ENCODE measurements at regions not wholly inside any gene's neighbourhood (a gene's known extent, or its start where the extent isn't known, plus 50 kb on each side); places are given as distances from the start of the nearest gene placed in this dataset.
"Not testable (repeated sequence)": the region's sequence is repeated elsewhere in the genome, so short reads cannot be mapped to it uniquely, and the experiment has no call there.

GRCh38 chr19:27846944-27847343, 1366.0 kb downstream of the UQCRFS1 start:
- H3K36me3 ChIP-seq (ENCODE audit: insufficient read depth, low read length): no peaks in the 10 kb centered on the region
- H3K9ac ChIP-seq (ENCODE audit: low read depth, low read length): no peak overlapping the region
- no peak overlapping the region for H3K4me2 ChIP-seq (ENCODE audit: low read length)
- H3K27me3 ChIP-seq (ENCODE audit: control insufficient read depth, insufficient read depth, low read length): no peaks in the 10 kb centered on the region
- no peaks in the 10 kb centered on the region for H3K4me1 ChIP-seq (ENCODE audit: control insufficient read depth, insufficient read depth, low read length)
- H3K4me3 ChIP-seq (ENCODE audit: low read length): no peak overlapping the region
- H3K9me3 ChIP-seq (replicated peaks; ENCODE audit: low read length): no peaks in the 10 kb centered on the region

GRCh38 chr19:27844261-27844660, 1368.7 kb downstream of the UQCRFS1 start:
- no peaks in the 10 kb centered on the region for H3K4me1 ChIP-seq (ENCODE audit: control insufficient read depth, insufficient read depth, low read length)
- H3K9me3 ChIP-seq (replicated peaks; ENCODE audit: low read length): no peaks in the 10 kb centered on the region
- no peak overlapping the region for H3K4me3 ChIP-seq (ENCODE audit: low read length)
- H3K4me2 ChIP-seq (ENCODE audit: low read length): no peak overlapping the region
- no peak overlapping the region for H3K9ac ChIP-seq (ENCODE audit: low read depth, low read length)
- H3K27me3 ChIP-seq (ENCODE audit: control insufficient read depth, insufficient read depth, low read length): no peaks in the 10 kb centered on the region
- no peaks in the 10 kb centered on the region for H3K36me3 ChIP-seq (ENCODE audit: insufficient read depth, low read length)

DNA sequence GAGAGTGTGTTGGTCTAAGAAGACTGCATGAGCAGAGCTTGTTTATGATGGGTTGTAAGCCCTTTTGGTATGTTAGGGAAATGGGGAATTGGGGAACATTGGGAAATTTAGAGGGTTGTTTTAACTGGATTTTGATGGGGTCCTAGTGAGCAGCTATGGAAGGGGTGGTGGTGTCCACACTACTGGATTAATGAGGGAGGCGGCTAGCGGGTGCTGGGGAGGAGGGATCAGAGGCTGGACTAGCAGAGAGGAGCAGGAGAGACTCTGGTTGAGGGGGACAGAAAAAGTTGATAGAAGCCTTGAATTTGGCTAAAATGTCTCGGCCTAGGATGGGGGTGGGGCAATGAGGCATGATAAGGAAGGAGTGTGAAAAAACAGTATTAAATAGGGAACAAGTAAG, 1369.1 kb downstream of the UQCRFS1 start:
- no peak overlapping the region for H3K9ac ChIP-seq (ENCODE audit: low read depth, low read length)
- H3K4me2 ChIP-seq (ENCODE audit: low read length): no peak overlapping the region
- H3K27me3 ChIP-seq (ENCODE audit: control insufficient read depth, insufficient read depth, low read length): no peaks in the 10 kb centered on the region
- no peaks in the 10 kb centered on the region for H3K4me1 ChIP-seq (ENCODE audit: control insufficient read depth, insufficient read depth, low read length)
- H3K4me3 ChIP-seq (ENCODE audit: low read length): no peak overlapping the region
- H3K9me3 ChIP-seq (replicated peaks; ENCODE audit: low read length): no peaks in the 10 kb centered on the region
- H3K36me3 ChIP-seq (ENCODE audit: insufficient read depth, low read length): no peaks in the 10 kb centered on the region

- no peak overlapping the region for H3K4me2 ChIP-seq (ENCODE audit: low read length)
- H3K9me3 ChIP-seq (replicated peaks; ENCODE audit: low read length): no peaks in the 10 kb centered on the region
- H3K27me3 ChIP-seq (ENCODE audit: control insufficient read depth, insufficient read depth, low read length): no peaks in the 10 kb centered on the region
- no peaks in the 10 kb centered on the region for H3K4me1 ChIP-seq (ENCODE audit: control insufficient read depth, insufficient read depth, low read length)
- no peak overlapping the region for H3K4me3 ChIP-seq (ENCODE audit: low read length)
- no peak overlapping the region for H3K9ac ChIP-seq (ENCODE audit: low read depth, low read length)
- no peaks in the 10 kb centered on the region for H3K36me3 ChIP-seq (ENCODE audit: insufficient read depth, low read length)
Measured at GRCh38 chr19:27833031-27833430, 1379.9 kb downstream of the UQCRFS1 start.

DNA sequence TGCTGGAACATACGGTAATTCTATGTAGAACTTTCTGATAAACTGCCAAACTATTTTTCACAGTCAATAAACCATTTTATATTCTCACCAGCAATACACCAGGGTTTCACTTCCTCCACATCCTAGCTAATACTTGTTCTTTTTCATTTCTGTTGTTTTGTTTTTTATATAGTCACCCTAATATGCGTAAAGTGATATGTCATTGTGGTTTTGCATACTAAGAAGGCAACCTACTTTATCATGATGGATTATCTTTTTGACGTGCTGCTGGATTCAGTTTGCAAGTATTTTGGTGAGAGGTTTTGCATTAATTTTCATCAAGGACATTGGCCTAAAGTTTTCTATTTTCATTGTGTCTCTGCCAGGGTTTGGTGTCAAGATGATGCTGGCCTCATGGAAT, 1384.1 kb downstream of the UQCRFS1 start:
- H3K27me3 ChIP-seq (ENCODE audit: control insufficient read depth, insufficient read depth, low read length): no peaks in the 10 kb centered on the region
- H3K9me3 ChIP-seq (replicated peaks; ENCODE audit: low read length): no peaks in the 10 kb centered on the region
- no peak overlapping the region for H3K9ac ChIP-seq (ENCODE audit: low read depth, low read length)
- no peak overlapping the region for H3K4me3 ChIP-seq (ENCODE audit: low read length)
- no peaks in the 10 kb centered on the region for H3K4me1 ChIP-seq (ENCODE audit: control insufficient read depth, insufficient read depth, low read length)
- no peaks in the 10 kb centered on the region for H3K36me3 ChIP-seq (ENCODE audit: insufficient read depth, low read length)
- no peak overlapping the region for H3K4me2 ChIP-seq (ENCODE audit: low read length)

DNA sequence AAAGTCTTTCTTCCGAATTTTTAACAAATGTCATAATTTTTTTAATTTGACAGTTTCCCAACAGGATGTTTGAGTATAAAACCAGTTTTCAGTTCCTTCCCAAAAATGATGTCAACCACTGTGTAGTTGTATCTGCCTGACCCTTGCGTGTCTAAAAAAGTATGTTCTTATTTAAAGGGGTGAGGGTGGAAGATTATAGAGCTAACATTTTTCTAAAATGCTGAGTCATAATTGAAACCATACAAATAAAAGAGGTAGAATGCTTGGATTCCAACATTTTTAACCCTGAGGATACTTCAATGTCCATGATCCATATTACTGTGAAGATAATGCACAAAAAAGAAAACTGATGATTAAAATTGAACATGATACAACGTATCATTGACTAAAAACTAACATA, 1388.8 kb downstream of the UQCRFS1 start:
- H3K4me1 ChIP-seq (ENCODE audit: control insufficient read depth, insufficient read depth, low read length): no peaks in the 10 kb centered on the region
- H3K27me3 ChIP-seq (ENCODE audit: control insufficient read depth, insufficient read depth, low read length): no peaks in the 10 kb centered on the region
- H3K4me2 ChIP-seq (ENCODE audit: low read length): no peak overlapping the region
- H3K9me3 ChIP-seq (replicated peaks; ENCODE audit: low read length): no peaks in the 10 kb centered on the region
- no peak overlapping the region for H3K4me3 ChIP-seq (ENCODE audit: low read length)
- no peak overlapping the region for H3K9ac ChIP-seq (ENCODE audit: low read depth, low read length)
- no peaks in the 10 kb centered on the region for H3K36me3 ChIP-seq (ENCODE audit: insufficient read depth, low read length)

DNA sequence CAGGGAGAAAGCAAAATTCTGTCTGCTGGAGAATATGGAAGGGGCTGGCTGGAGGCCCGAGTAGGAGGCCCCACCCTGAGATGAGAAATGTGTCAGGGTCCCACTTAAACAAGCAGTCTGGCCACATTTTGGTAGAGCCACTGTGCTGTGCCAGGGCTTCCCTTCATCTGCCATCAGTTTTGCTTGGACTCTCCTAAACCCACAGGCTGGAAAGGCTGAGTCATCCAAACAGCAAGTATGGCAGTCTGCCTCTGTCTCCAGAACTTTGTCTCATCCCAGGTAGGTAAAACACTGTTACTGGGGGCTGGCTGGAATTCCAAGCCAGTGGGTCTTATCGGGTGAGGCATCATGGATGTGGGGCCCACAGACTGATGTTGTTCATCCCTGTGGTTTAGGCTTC, 1390.6 kb downstream of the UQCRFS1 start:
- Histone ChIP-seq H3K4me3 (ENCODE audit: low read length) (no peak overlapping the region), H3K9ac (ENCODE audit: low read depth, low read length) (no peak overlapping the region), H3K4me1 (ENCODE audit: control insufficient read depth, insufficient read depth, low read length) (no peaks in the 10 kb centered on the region), H3K9me3 (replicated peaks; ENCODE audit: low read length) (no peaks in the 10 kb centered on the region), H3K36me3 (ENCODE audit: insufficient read depth, low read length) (no peaks in the 10 kb centered on the region), H3K4me2 (ENCODE audit: low read length) (no peak overlapping the region), H3K27me3 (ENCODE audit: control insufficient read depth, insufficient read depth, low read length) (no peaks in the 10 kb centered on the region)

DNA sequence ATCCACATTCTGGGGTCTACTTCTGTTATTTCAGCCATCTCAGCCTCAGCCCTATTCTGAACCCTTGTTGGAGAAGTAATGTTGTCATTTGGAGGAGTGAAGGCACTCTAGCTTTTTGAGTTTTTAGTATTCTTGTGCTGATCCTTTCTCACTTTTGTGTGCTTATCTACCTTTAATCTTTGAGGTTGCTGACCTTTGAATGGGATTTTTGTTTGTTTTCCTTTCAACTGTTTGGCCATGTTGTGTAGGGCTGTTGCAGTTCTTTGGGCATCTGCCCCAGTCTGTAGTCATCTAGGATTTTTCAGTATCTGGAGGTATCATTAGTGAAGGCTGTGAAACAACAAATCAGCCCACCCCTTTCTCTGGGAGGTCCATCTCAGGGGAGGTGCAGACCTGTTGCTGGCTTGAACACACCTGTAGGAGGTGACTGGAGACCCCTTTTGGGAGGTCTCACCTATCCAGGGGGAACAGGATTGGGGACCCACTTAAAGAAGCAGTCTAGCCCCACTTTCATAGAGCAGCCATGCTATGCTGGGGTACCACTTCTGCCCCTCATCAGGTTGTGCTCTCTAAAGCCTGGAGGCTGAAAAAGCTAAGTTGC, 1391.4 kb downstream of the UQCRFS1 start:
- H3K27me3 ChIP-seq (ENCODE audit: control insufficient read depth, insufficient read depth, low read length): no peaks in the 10 kb centered on the region
- H3K9me3 ChIP-seq (replicated peaks; ENCODE audit: low read length): no peaks in the 10 kb centered on the region
- no peak overlapping the region for H3K9ac ChIP-seq (ENCODE audit: low read depth, low read length)
- no peak overlapping the region for H3K4me2 ChIP-seq (ENCODE audit: low read length)
- H3K36me3 ChIP-seq (ENCODE audit: insufficient read depth, low read length): no peaks in the 10 kb centered on the region
- no peaks in the 10 kb centered on the region for H3K4me1 ChIP-seq (ENCODE audit: control insufficient read depth, insufficient read depth, low read length)
- H3K4me3 ChIP-seq (ENCODE audit: low read length): no peak overlapping the region

DNA sequence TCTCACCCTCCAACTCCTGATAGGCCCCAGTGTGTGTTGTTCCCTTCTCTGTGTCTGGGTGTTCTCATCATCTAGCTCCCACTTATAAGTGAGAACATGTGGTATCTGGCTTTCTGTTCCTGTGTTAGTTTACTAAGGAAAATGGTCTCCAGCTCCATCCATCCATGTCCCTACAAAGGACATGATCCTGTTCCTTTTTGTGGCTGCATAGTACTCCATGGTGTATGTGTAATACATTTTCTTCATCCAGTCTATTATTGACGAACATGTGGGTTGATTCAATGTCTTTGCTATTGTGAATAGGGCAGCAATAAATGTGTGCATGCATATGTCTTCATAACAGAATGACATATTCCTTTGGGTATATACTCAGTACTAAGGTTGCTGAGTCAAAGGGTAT, 1397.0 kb downstream of the UQCRFS1 start:
- Histone ChIP-seq H3K4me1 (ENCODE audit: control insufficient read depth, insufficient read depth, low read length) (no peaks in the 10 kb centered on the region), H3K9me3 (replicated peaks; ENCODE audit: low read length) (no peaks in the 10 kb centered on the region), H3K4me3 (ENCODE audit: low read length) (no peak overlapping the region), H3K9ac (ENCODE audit: low read depth, low read length) (no peak overlapping the region), H3K27me3 (ENCODE audit: control insufficient read depth, insufficient read depth, low read length) (no peaks in the 10 kb centered on the region), H3K36me3 (ENCODE audit: insufficient read depth, low read length) (no peaks in the 10 kb centered on the region), H3K4me2 (ENCODE audit: low read length) (no peak overlapping the region)

DNA sequence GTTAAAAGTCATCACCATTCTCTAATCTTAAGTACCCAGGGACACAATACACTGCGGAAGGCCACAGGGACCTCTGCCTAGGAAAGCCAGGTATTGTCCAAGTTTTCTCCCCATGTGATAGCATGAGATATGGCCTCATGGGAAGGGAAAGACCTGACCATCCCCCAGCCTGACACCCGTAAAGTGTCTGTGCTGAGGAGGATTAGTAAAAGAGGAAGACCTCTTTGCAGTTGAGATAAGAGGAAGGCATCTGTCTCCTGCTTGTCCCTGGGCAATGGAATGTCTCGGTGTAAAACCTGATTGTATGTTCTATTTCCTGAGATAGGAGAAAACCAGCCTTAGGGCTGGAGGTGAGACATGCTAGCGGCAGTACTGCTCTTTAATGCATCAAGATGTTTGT, 1398.1 kb downstream of the UQCRFS1 start:
- H3K4me3 ChIP-seq (ENCODE audit: low read length); H3K9ac ChIP-seq (ENCODE audit: low read depth, low read length); H3K9me3 ChIP-seq (replicated peaks; ENCODE audit: low read length); H3K27me3 ChIP-seq (ENCODE audit: control insufficient read depth, insufficient read depth, low read length); H3K4me1 ChIP-seq (ENCODE audit: control insufficient read depth, insufficient read depth, low read length); H3K36me3 ChIP-seq (ENCODE audit: insufficient read depth, low read length); H3K4me2 ChIP-seq (ENCODE audit: low read length): not testable (repeated sequence)

GRCh38 chr19:27814274-27814673, 1398.7 kb downstream of the UQCRFS1 start:
- not testable (repeated sequence) for H3K36me3 ChIP-seq (ENCODE audit: insufficient read depth, low read length); H3K9me3 ChIP-seq (replicated peaks; ENCODE audit: low read length); H3K4me1 ChIP-seq (ENCODE audit: control insufficient read depth, insufficient read depth, low read length); H3K4me2 ChIP-seq (ENCODE audit: low read length); H3K4me3 ChIP-seq (ENCODE audit: low read length); H3K9ac ChIP-seq (ENCODE audit: low read depth, low read length); H3K27me3 ChIP-seq (ENCODE audit: control insufficient read depth, insufficient read depth, low read length)

DNA sequence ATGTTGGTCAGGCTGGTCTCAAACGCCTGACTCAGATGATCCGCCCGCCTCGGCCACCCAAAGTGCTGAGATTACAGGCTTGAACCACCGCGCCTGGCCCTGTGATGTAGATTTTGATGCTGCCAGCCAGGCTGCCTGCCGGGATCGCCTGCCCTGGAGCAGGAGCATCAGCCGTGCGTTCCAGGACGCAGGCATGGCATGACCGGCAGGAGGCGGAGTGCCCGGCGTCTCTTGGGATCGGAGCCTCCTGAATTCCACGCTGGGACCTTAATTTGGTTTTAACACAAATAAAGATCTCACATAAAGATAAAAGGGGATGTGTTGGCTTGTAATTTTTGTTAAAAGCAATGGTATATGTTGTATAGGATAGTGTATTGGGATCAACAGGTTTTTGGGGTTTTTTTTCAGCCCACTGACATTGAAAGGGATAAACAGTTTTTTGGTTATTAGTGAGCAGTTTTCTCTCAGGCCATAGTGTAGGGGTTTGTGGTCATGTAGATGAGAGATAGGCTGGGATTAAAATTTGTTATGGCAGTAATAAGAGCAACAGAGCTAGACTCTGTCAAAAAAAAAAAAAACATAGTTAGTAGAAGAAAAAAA, 1406.4 kb downstream of the UQCRFS1 start:
- H3K9me3 ChIP-seq (replicated peaks; ENCODE audit: low read length): no peaks in the 10 kb centered on the region
- H3K4me1 ChIP-seq (ENCODE audit: control insufficient read depth, insufficient read depth, low read length): no peaks in the 10 kb centered on the region
- H3K4me2 ChIP-seq (ENCODE audit: low read length): no peak overlapping the region
- no peaks in the 10 kb centered on the region for H3K27me3 ChIP-seq (ENCODE audit: control insufficient read depth, insufficient read depth, low read length)
- H3K9ac ChIP-seq (ENCODE audit: low read depth, low read length): no peak overlapping the region
- peaks cover 7% of the 10 kb centered on the region for H3K36me3 ChIP-seq (ENCODE audit: insufficient read depth, low read length)
- no peak overlapping the region for H3K4me3 ChIP-seq (ENCODE audit: low read length)
